ENCODE measurements at regions not wholly inside any gene's neighbourhood (a gene's known extent, or its start where the extent isn't known, plus 50 kb on each side); places are given as distances from the start of the nearest gene placed in this dataset.

DNA sequence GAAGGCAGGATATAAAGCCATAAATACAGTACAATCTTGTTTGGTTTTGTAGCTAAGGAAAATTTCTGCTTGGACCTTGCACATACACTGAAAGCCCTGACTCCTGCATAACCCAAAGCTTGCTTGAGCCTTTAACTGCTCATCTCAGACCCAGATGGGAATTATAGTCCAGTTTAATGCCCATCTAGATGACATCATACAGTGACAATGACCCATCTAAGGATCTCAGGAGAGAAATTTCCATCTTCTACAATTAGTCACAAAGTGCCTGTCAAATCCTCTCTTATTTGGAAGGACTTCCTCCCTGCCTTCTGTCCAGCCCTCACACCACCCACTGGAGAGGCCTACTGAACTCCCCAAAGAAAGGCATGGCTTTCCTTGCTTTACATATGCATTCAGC lies 69.3 kb downstream of the BTBD3 start:
- Histone ChIP-seq H3K27me3 (ENCODE audit: control insufficient read depth in 2 of 2, insufficient read depth in 2 of 2, low read length in 2 of 2) (no peaks in the 10 kb centered on the region), H2AFZ (ENCODE audit: low read depth, low read length) (no peak overlapping the region), H3K36me3 (ENCODE audit: control insufficient read depth in 2 of 2, extremely low read depth in 1 of 2, insufficient read depth in 2 of 2, low read length in 2 of 2) (no peaks in the 10 kb centered on the region), H3K9ac (replicated peaks; ENCODE audit: extremely low read depth, insufficient read depth, low read length) (no peak overlapping the region), H3K4me2 (ENCODE audit: insufficient read depth, low read length) (no peak overlapping the region), H3K79me2 (ENCODE audit: control insufficient read depth, insufficient read depth, low read length) (no peaks in the 10 kb centered on the region), H3K27ac (ENCODE audit: insufficient read depth, low read depth, low read length) (no peak overlapping the region), H4K20me1 (replicated peaks; ENCODE audit: control insufficient read depth, extremely low read depth, insufficient read depth, low read length) (no peaks in the 10 kb centered on the region), H3K9me3 (replicated peaks; ENCODE audit: control insufficient read depth, insufficient read depth, low read length) (no peaks in the 10 kb centered on the region), H3K9me1 (replicated peaks; ENCODE audit: control insufficient read depth, extremely low read depth, insufficient read depth, low read length) (no peaks in the 10 kb centered on the region), H3K4me3 (replicated peaks in 1 of 3; ENCODE audit: insufficient read depth in 1 of 3, low read depth in 1 of 3, low read length in 3 of 3) (no peak overlapping the region), H3K4me1 (ENCODE audit: control insufficient read depth, extremely low read depth, insufficient read depth, low read length) (no peaks in the 10 kb centered on the region)
- intact Hi-C loops (cut with micrococcal nuclease) (no loop called here), dilution Hi-C loops (cut with MboI; ENCODE audit: extremely low pct_ligation_motif_present, low sequenced_read_pairs) (no loop called here)
- no peak for DNase-seq (ENCODE audit: low read depth, low spot score)
- no peak for TF ChIP-seq MAX (IDR thresholded peaks at IDR 0.05; ENCODE audit: insufficient read depth, insufficient read length)
- TF ChIP-seq JUN (IDR thresholded peaks at IDR 0.05; ENCODE audit: borderline replicate concordance, insufficient read depth, insufficient read length, low read depth) = no peak
- TF ChIP-seq EZH2 (IDR thresholded peaks at IDR 0.05; ENCODE audit: borderline replicate concordance, low read depth, low read length, severe bottlenecking) = no peak
- no peak for TF ChIP-seq POLR2A (IDR thresholded peaks at IDR 0.05; ENCODE audit: low read depth, low read length)
- no peak for TF ChIP-seq GATA2 (IDR thresholded peaks at IDR 0.05; ENCODE audit: insufficient read depth, insufficient read length, low read depth, low read length)
- TF ChIP-seq POLR2AphosphoS5 (IDR thresholded peaks at IDR 0.05; ENCODE audit: insufficient read depth, low read depth, low read length) = no peak
- no peak for TF ChIP-seq MYC (IDR thresholded peaks at IDR 0.05; ENCODE audit: low read depth, low read length)
- no peak for TF ChIP-seq CTCF (IDR thresholded peaks at IDR 0.05; ENCODE audit: extremely low read depth in 1 of 2, insufficient read depth in 1 of 2, low read depth in 1 of 2, low read length in 2 of 2)
- TF ChIP-seq FOS (IDR thresholded peaks at IDR 0.05; ENCODE audit: borderline replicate concordance, insufficient read depth, low read length) = no peak
- no TSS peak for BruUV-seq (replicated peaks)
- POLR2A ChIA-PET = no interaction called here
- FAIRE-seq = no peak
- CTCF ChIA-PET = no interaction called here
